ENCODE measurements at regions not wholly inside any gene's neighbourhood (a gene's known extent, or its start where the extent isn't known, plus 50 kb on each side); places are given as distances from the start of the nearest gene placed in this dataset.

- no peak for TF ChIP-seq RNF2 (IDR thresholded peaks at IDR 0.05; ENCODE audit: borderline replicate concordance, low read depth, low read length, missing control alignments, poor library complexity, severe bottlenecking)
- no peak for TF ChIP-seq HDAC6 (IDR thresholded peaks at IDR 0.05; ENCODE audit: low read depth, low read length)
- no peak for TF ChIP-seq SAP30 (IDR thresholded peaks at IDR 0.05; ENCODE audit: insufficient read depth, insufficient replicate concordance, low read length)
- DNase-seq (ENCODE audit: low read depth in 1 of 2, low spot score in 2 of 2) (no peak), FAIRE-seq (no peak)
- WGBS, 2 experiments (ENCODE audit: extremely low coverage in 1 of 2, insufficient coverage in 1 of 2, insufficient read length in 1 of 2, insufficient replicate concordance in 2 of 2, low coverage in 1 of 2, low lambda C conversion rate in 2 of 2, missing lambda C conversion rate in 1 of 2) = 92% methylated on average over 3 of the region's 3 CpGs; no CpG with 5 or more reads in 1 of the 2 experiments
- Histone ChIP-seq H3K36me3 (ENCODE audit: control insufficient read depth in 2 of 4, insufficient read depth in 4 of 4, low read length in 3 of 4) (no peaks in the 10 kb centered on the region), H3K18ac (ENCODE audit: extremely low read depth, low read length) (no peak overlapping the region), H2AFZ (ENCODE audit: low read length) (no peak overlapping the region), H3K23me2 (ENCODE audit: low read depth, low read length) (no peaks in the 10 kb centered on the region), H2BK5ac (ENCODE audit: low read depth, low read length) (no peak overlapping the region), H3K4me1 (replicated peaks in 1 of 4; ENCODE audit: control insufficient read depth in 3 of 4, insufficient read depth in 4 of 4, low read length in 3 of 4) (no peaks in the 10 kb centered on the region), H2BK12ac (ENCODE audit: low read depth, low read length) (no peak overlapping the region), H3K4me3 (ENCODE audit: extremely low read depth in 1 of 4, insufficient read depth in 2 of 4, low read depth in 3 of 4, low read length in 4 of 4) (no peak overlapping the region), H3K23ac (ENCODE audit: insufficient read length) (no peak overlapping the region), H3K56ac (replicated peaks; ENCODE audit: insufficient read length, low read depth, low read length) (no peak overlapping the region), H3K79me1 (ENCODE audit: low read depth, low read length) (no peaks in the 10 kb centered on the region), H3K14ac (ENCODE audit: insufficient read length) (no peak overlapping the region), H3K9me3 (ENCODE audit: insufficient read depth in 2 of 2, low read depth in 1 of 2, low read length in 1 of 2) (no peaks in the 10 kb centered on the region), H3K9ac (replicated peaks in 1 of 4; ENCODE audit: extremely low read depth in 1 of 4, low read depth in 3 of 4, low read length in 3 of 4) (no peak overlapping the region), H2BK15ac (ENCODE audit: low read length) (no peak overlapping the region), H4K20me1 (replicated peaks in 1 of 2; ENCODE audit: control insufficient read depth in 1 of 2, insufficient read depth in 2 of 2, low read length in 2 of 2) (no peaks in the 10 kb centered on the region), H4K8ac (ENCODE audit: extremely low read depth, insufficient read depth, low read length) (no peak overlapping the region), H3K27me3 (replicated peaks in 1 of 4; ENCODE audit: control insufficient read depth in 3 of 4, extremely low read depth in 1 of 4, insufficient read depth in 3 of 4, low read length in 3 of 4) (no peaks in the 10 kb centered on the region), H2AK5ac (ENCODE audit: low read depth, low read length) (no peak overlapping the region), H2BK20ac (ENCODE audit: low read length) (no peak overlapping the region), H2BK120ac (replicated peaks; ENCODE audit: low read depth, low read length) (no peak overlapping the region), H4K5ac (ENCODE audit: insufficient read length, low read depth, low read length) (no peak overlapping the region), H3K27ac (ENCODE audit: low read depth, low read length) (no peak overlapping the region), H3K4me2 (ENCODE audit: insufficient read depth in 1 of 2, low read depth in 2 of 2, low read length in 2 of 2) (no peak overlapping the region), H3K79me2 (ENCODE audit: control insufficient read depth in 1 of 2, insufficient read depth in 2 of 2, low read length in 2 of 2) (no peaks in the 10 kb centered on the region), H4K91ac (replicated peaks; ENCODE audit: insufficient read length, low read length) (no peak overlapping the region), H3K4ac (replicated peaks; ENCODE audit: insufficient read length, low read depth, low read length) (no peak overlapping the region)
- POLR2A ChIA-PET (ENCODE audit: partially characterized antibody) = no interaction called here
- CTCF ChIA-PET (ENCODE audit: partially characterized antibody) = no interaction called here
These were observed 1105.8 kb downstream of the CDH18 start for GRCh38 chr5:18882154-18882553.

Data from H1 (cell line).